ENCODE measurements at regions not wholly inside any gene's neighbourhood (a gene's known extent, or its start where the extent isn't known, plus 50 kb on each side); places are given as distances from the start of the nearest gene placed in this dataset.

- no peak for TF ChIP-seq CTCF (IDR thresholded peaks at IDR 0.05; ENCODE audit: extremely low read depth in 1 of 2, insufficient read depth in 1 of 2, low read depth in 1 of 2, low read length in 2 of 2)
- no peak for TF ChIP-seq FOS (IDR thresholded peaks at IDR 0.05; ENCODE audit: borderline replicate concordance, insufficient read depth, low read length)
- TF ChIP-seq POLR2A (IDR thresholded peaks at IDR 0.05; ENCODE audit: low read depth, low read length) = no peak
- no peak for TF ChIP-seq EZH2 (IDR thresholded peaks at IDR 0.05; ENCODE audit: borderline replicate concordance, low read depth, low read length, severe bottlenecking)
- no peak for TF ChIP-seq GATA2 (IDR thresholded peaks at IDR 0.05; ENCODE audit: insufficient read depth, insufficient read length, low read depth, low read length)
Measured at GRCh38 chr14:43697003-43697402, 810.1 kb downstream of the FSCB start.

Measured in endothelial cell of umbilical vein (primary cell).